ENCODE measurements at regions not wholly inside any gene's neighbourhood (a gene's known extent, or its start where the extent isn't known, plus 50 kb on each side); places are given as distances from the start of the nearest gene placed in this dataset.
"Not testable (repeated sequence)": the region's sequence is repeated elsewhere in the genome, so short reads cannot be mapped to it uniquely, and the experiment has no call there.

- intact Hi-C loops (cut with DNase I, micrococcal nuclease), result no loop called here
- Histone ChIP-seq H3K9me3 (no peaks in the 10 kb centered on the region), H3K4me3 (no peak overlapping the region), H3K36me3 (ENCODE audit: low read depth) (no peaks in the 10 kb centered on the region), H3K4me1 (ENCODE audit: low read depth) (no peaks in the 10 kb centered on the region)
- TF ChIP-seq, protein P1, sequence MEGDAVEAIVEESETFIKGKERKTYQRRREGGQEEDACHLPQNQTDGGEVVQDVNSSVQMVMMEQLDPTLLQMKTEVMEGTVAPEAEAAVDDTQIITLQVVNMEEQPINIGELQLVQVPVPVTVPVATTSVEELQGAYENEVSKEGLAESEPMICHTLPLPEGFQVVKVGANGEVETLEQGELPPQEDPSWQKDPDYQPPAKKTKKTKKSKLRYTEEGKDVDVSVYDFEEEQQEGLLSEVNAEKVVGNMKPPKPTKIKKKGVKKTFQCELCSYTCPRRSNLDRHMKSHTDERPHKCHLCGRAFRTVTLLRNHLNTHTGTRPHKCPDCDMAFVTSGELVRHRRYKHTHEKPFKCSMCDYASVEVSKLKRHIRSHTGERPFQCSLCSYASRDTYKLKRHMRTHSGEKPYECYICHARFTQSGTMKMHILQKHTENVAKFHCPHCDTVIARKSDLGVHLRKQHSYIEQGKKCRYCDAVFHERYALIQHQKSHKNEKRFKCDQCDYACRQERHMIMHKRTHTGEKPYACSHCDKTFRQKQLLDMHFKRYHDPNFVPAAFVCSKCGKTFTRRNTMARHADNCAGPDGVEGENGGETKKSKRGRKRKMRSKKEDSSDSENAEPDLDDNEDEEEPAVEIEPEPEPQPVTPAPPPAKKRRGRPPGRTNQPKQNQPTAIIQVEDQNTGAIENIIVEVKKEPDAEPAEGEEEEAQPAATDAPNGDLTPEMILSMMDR (IDR thresholded peaks at IDR 0.05), result no peak
- no peak for DNase-seq
- ATAC-seq, result no peak
Measured at GRCh38 chrX:27136325-27136724, 326.8 kb downstream of the PPP4R3C start.

- Histone ChIP-seq H3K4me1 (ENCODE audit: low read depth) (no peaks in the 10 kb centered on the region), H3K4me3 (no peak overlapping the region), H3K9me3 (no peaks in the 10 kb centered on the region), H3K36me3 (ENCODE audit: low read depth) (no peaks in the 10 kb centered on the region)
- DNase-seq, result no peak
- intact Hi-C loops (cut with DNase I, micrococcal nuclease), result no loop called here
- TF ChIP-seq, protein P1 (IDR thresholded peaks at IDR 0.05), result no peak
- no peak for ATAC-seq
Measured at GRCh38 chrX:27132862-27133261, 330.3 kb downstream of the PPP4R3C start.

- H3K4me1 ChIP-seq (ENCODE audit: low read depth); H3K9me3 ChIP-seq; intact Hi-C loops (cut with DNase I, micrococcal nuclease); DNase-seq; ATAC-seq; H3K4me3 ChIP-seq; H3K36me3 ChIP-seq (ENCODE audit: low read depth): not testable (repeated sequence)
Measured at GRCh38 chrX:27087176-27087575, 376.0 kb downstream of the PPP4R3C start.

GRCh38 chrX:27086237-27086636 lies 376.9 kb downstream of the PPP4R3C start:
- DNase-seq, result no peak
- ATAC-seq, result no peak
- no peaks in the 10 kb centered on the region for H3K4me1 ChIP-seq (ENCODE audit: low read depth)
- H3K36me3 ChIP-seq (ENCODE audit: low read depth), result no peaks in the 10 kb centered on the region
- no peaks in the 10 kb centered on the region for H3K9me3 ChIP-seq
- H3K4me3 ChIP-seq, result no peak overlapping the region
- TF ChIP-seq, protein P1 (IDR thresholded peaks at IDR 0.05), result no peak
- intact Hi-C loops (cut with DNase I, micrococcal nuclease), result no loop called here

DNA sequence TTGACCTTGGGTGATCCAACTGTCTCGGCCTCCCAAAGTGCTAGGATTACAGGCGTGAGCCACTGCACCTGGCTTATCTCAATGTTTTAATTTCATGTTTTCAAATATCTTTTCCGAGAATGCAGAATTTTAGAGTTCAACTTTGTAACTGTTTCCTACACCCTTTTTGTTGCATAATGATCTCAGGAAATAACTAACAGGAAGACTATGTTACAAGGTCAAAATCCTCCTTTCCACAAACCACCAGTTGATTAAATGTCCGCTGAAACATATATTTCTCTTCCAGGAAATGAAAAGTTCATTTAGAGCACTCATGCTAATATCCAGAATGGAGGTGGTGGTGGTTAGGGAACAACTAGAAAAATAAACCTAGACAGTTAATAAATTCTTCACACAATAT lies 377.8 kb downstream of the PPP4R3C start:
- DNase-seq (no peak), ATAC-seq (no peak)
- no peak overlapping the region for H3K4me3 ChIP-seq
- H3K9me3 ChIP-seq, result no peaks in the 10 kb centered on the region
- H3K36me3 ChIP-seq (ENCODE audit: low read depth), result no peaks in the 10 kb centered on the region
- intact Hi-C loops (cut with DNase I, micrococcal nuclease), result no loop called here
- TF ChIP-seq, protein P1 (IDR thresholded peaks at IDR 0.05), result no peak
- H3K4me1 ChIP-seq (ENCODE audit: low read depth), result no peaks in the 10 kb centered on the region

DNA sequence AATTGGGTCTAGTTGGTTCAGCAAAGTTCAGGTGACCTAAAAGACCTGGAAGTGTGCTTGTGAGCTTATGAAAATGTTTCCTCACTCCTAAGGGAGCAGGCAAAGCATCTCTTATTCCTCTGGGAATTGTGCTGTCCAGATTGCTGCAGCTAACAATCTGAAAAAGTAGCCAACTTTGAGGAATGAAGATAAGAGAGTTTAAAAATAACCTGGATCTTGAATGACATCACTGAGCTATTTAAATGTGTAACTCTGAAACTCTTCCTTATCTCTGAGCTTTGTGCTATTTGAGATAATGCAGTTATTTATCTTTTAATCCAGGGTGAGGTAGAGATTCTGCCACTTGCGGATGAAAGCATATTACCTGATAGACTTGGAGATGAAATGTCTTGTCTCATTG lies 384.8 kb downstream of the PPP4R3C start:
- intact Hi-C loops (cut with DNase I, micrococcal nuclease), result no loop called here
- TF ChIP-seq, protein P1 (IDR thresholded peaks at IDR 0.05), result no peak
- no peaks in the 10 kb centered on the region for H3K4me1 ChIP-seq (ENCODE audit: low read depth)
- H3K4me3 ChIP-seq, result no peak overlapping the region
- ATAC-seq, result no peak
- H3K36me3 ChIP-seq (ENCODE audit: low read depth), result no peaks in the 10 kb centered on the region
- no peak for DNase-seq
- H3K9me3 ChIP-seq, result peaks cover 8% of the 10 kb centered on the region
